Panc1 (cell line): ENCODE measurements at regions not wholly inside any gene's neighbourhood (a gene's known extent, or its start where the extent isn't known, plus 50 kb on each side); places are given as distances from the start of the nearest gene placed in this dataset.

Experiments used
- ATAC-seq: fragments of 200-7000 bp; cut with Tn5 transposase; 2 replicates; pipeline ENCODE4 v1.9.1; 2020; ENCODE audit warnings: mild to moderate bottlenecking, moderate library complexity
- BruUV-seq: library from RNA; stranded (reverse); fragments of 400-500 nt; replicated peaks from 2 replicates; lab custom pipeline; 2021; lab: Mats Ljungman, UMichigan
- CTCF ChIA-PET: fragments of 300-600 bp; sonication (Branson Sonifier 250); formaldehyde crosslinking; loops from one replicate; lab custom pipeline; 2022; ENCODE audit warnings: antibody characterized with exemption; lab: Charles Lee
- POLR2A ChIA-PET: fragments of 300-600 bp; sonication (Branson Sonifier 250); formaldehyde crosslinking; loops from one replicate; lab custom pipeline; 2022; ENCODE audit warnings: antibody characterized with exemption; lab: Charles Lee
- DNase-seq: peaks from one replicate; pipeline ENCODE4 v3.0.0-alpha.2; 2010; ENCODE audit warnings: low read depth, low spot score
- H3K27ac ChIP-seq: 2 replicates; pipeline ENCODE4 v1.5.1; 2011; ENCODE audit warnings: mild to moderate bottlenecking, low read length, inconsistent platforms
- H3K27me3 ChIP-seq: fragments of 200-500 bp; sonication (Bioruptor generic); 2 replicates; pipeline ENCODE4 v1.6.0; 2014; ENCODE audit warnings: low read length, inconsistent platforms; ENCODE audit not compliant: control insufficient read depth, insufficient read depth
- H3K36me3 ChIP-seq: fragments of 200-500 bp; sonication (Bioruptor generic); 2 replicates; pipeline ENCODE4 v1.5.1; 2014; ENCODE audit warnings: inconsistent platforms, mild to moderate bottlenecking, low read length, moderate library complexity; ENCODE audit not compliant: control insufficient read depth, insufficient read depth
- H3K4me1 ChIP-seq: 2 replicates; pipeline ENCODE4 v1.5.1; 2011; ENCODE audit warnings: inconsistent platforms, mild to moderate bottlenecking, low read length, moderate library complexity; ENCODE audit not compliant: control insufficient read depth, insufficient read depth
- H3K4me3 ChIP-seq, 2 experiments: 2 replicates each; pipeline ENCODE4 v1.5.1; 2011 to 2012; ENCODE audit warnings: low read depth in 2 of 2, low read length in 2 of 2, mild to moderate bottlenecking in 2 of 2, inconsistent platforms in 1 of 2, moderate library complexity in 1 of 2
- H3K9me3 ChIP-seq: fragments of 200-500 bp; sonication (Bioruptor generic); 2 replicates; pipeline ENCODE4 v1.5.1; 2014; ENCODE audit warnings: low read depth, mild to moderate bottlenecking, inconsistent platforms, low read length, moderate library complexity; ENCODE audit not compliant: control insufficient read depth, insufficient read depth
- CTCF ChIP-seq: fragments of 450-650 bp; IDR thresholded peaks from 2 replicates; pipeline ENCODE4 v1.5.1; 2017; ENCODE audit warnings: mild to moderate bottlenecking
- POLR2AphosphoS5 ChIP-seq: IDR thresholded peaks from 2 replicates; pipeline ENCODE4 v1.6.1; 2012; ENCODE audit warnings: mild to moderate bottlenecking, low read depth, low read length, moderate library complexity
- REST ChIP-seq, 2 experiments: IDR thresholded peaks; 2 replicates each; pipeline ENCODE4 v1.6.1; 2011 to 2012; ENCODE audit warnings: low read depth in 2 of 2, control low read depth in 1 of 2, low read length in 1 of 2, mild to moderate bottlenecking in 1 of 2, moderate library complexity in 1 of 2; ENCODE audit not compliant: insufficient read depth in 1 of 2
- SIN3A ChIP-seq: IDR thresholded peaks from 2 replicates; pipeline ENCODE4 v1.6.1; 2012; ENCODE audit warnings: low read depth, mild to moderate bottlenecking, low read length, moderate library complexity, borderline replicate concordance; ENCODE audit not compliant: insufficient read depth
- TCF7L2 ChIP-seq: IDR thresholded peaks from 2 replicates; pipeline ENCODE4 v1.6.1; 2011; ENCODE audit warnings: mild to moderate bottlenecking, low read depth, low read length, inconsistent platforms
- in situ Hi-C: cut with HindIII; loops from 2 replicates; pipeline ENCODE4 v1.10.0; 2016; ENCODE audit warnings: low sequenced_read_pairs, low pct_unique_long_range_greater_than_20kb
- intact Hi-C: fragments of 100-400 bp; cut with micrococcal nuclease; formaldehyde crosslinking; loops from one replicate; pipeline ENCODE4 v1.10.0; 2022; ENCODE audit not compliant: unreplicated experiment

- in situ Hi-C loops (no loop called here), intact Hi-C loops (loop anchor here (5.0 kb wide), 1 partner anchor 91 kb away; the partner anchor contains the start of gene HOXC13)
- no peak for DNase-seq
- CTCF ChIA-PET = interaction anchor here (0.6 to 1.0 kb wide), 2 partner anchors 93 to 377 kb away, joined by 3 to 6 read pairs; partner anchors contain the start of gene HOXC13
- peak; percentile 81 for ATAC-seq
- TF ChIP-seq SIN3A (no peak), POLR2AphosphoS5 (peak; percentile 76), CTCF (no peak), TCF7L2 (peak; percentile 80; the same call in 1 of the 2 replicates), REST (IDR thresholded peaks at IDR 0.05; ENCODE audit: insufficient read depth in 1 of 2, low read depth in 2 of 2, low read length in 1 of 2) (no peak)
- H3K27me3 ChIP-seq = no peaks in the 10 kb centered on the region
- H3K4me3 ChIP-seq = no peak overlapping the region
- POLR2A ChIA-PET = no interaction called here
- H3K9me3 ChIP-seq = no peaks in the 10 kb centered on the region
- H3K27ac ChIP-seq = peak overlapping the region; percentile 99
- H3K4me1 ChIP-seq = peaks cover 35% of the 10 kb centered on the region
- no peaks in the 10 kb centered on the region for H3K36me3 ChIP-seq
- BruUV-seq = no TSS peak
These were observed 92.7 kb upstream of the HOXC13 start for GRCh38 chr12:53845932-53846331.

GRCh38 chr12:53849113-53849512, 89.5 kb upstream of the HOXC13 start:
- no peaks in the 10 kb centered on the region for H3K36me3 ChIP-seq
- intact Hi-C loops (loop anchor here (5.0 kb wide), 1 partner anchor 88 kb away; the partner anchor contains the start of gene HOXC13), in situ Hi-C loops (no loop called here)
- ChIA-PET POLR2A (no interaction called here), CTCF (no interaction called here)
- H3K27ac ChIP-seq = peak overlapping the region; percentile 99
- peaks cover 40% of the 10 kb centered on the region for H3K4me1 ChIP-seq
- H3K27me3 ChIP-seq = no peaks in the 10 kb centered on the region
- H3K9me3 ChIP-seq = no peaks in the 10 kb centered on the region
- DNase-seq = no peak
- no TSS peak for BruUV-seq
- TF ChIP-seq REST (IDR thresholded peaks at IDR 0.05; ENCODE audit: insufficient read depth in 1 of 2, low read depth in 2 of 2, low read length in 1 of 2) (no peak), SIN3A (no peak), TCF7L2 (no peak), POLR2AphosphoS5 (no peak), CTCF (no peak)
- no peak for ATAC-seq
- H3K4me3 ChIP-seq = no peak overlapping the region
